ENCODE measurements at regions not wholly inside any gene's neighbourhood (a gene's known extent, or its start where the extent isn't known, plus 50 kb on each side); places are given as distances from the start of the nearest gene placed in this dataset.

- Mint-ChIP-seq H3K27ac (no peak overlapping the region), H3K36me3 (no peaks in the 10 kb centered on the region), H3K27me3 (ENCODE audit: low read depth) (no peaks in the 10 kb centered on the region), H3K4me3 (no peak overlapping the region), H3K9me3 (no peaks in the 10 kb centered on the region), H3K4me1 (no peaks in the 10 kb centered on the region)
- CTCF ChIA-PET: no interaction called here
- no peak for ATAC-seq
- DNase-seq (ENCODE audit: low spot score): no peak
- POLR2A ChIA-PET: no interaction called here
- TF ChIP-seq ZNF425 (CRISPR knock-in tag; conservative IDR thresholded peaks at IDR 0.05) (no peak), ZNF232 (CRISPR knock-in tag; IDR thresholded peaks at IDR 0.05) (no peak), KAT7 (CRISPR knock-in tag; IDR thresholded peaks at IDR 0.05; ENCODE audit: borderline replicate concordance) (no peak), ZNF281 (CRISPR knock-in tag; IDR thresholded peaks at IDR 0.05) (no peak), ERG (CRISPR knock-in tag; IDR thresholded peaks at IDR 0.05) (no peak), ATF3 (CRISPR knock-in tag; conservative IDR thresholded peaks at IDR 0.05) (no peak), ZNF512 (CRISPR knock-in tag; IDR thresholded peaks at IDR 0.05; ENCODE audit: borderline replicate concordance) (no peak), ZNF532 (CRISPR knock-in tag; IDR thresholded peaks at IDR 0.05; ENCODE audit: borderline replicate concordance) (no peak), FOXP4 (CRISPR knock-in tag; IDR thresholded peaks at IDR 0.05) (no peak), ATF2 (CRISPR knock-in tag; IDR thresholded peaks at IDR 0.05; ENCODE audit: borderline replicate concordance, low read depth) (no peak), STAT6 (CRISPR knock-in tag; conservative IDR thresholded peaks at IDR 0.05; ENCODE audit: low read depth) (no peak), PREB (CRISPR knock-in tag; IDR thresholded peaks at IDR 0.05; ENCODE audit: borderline replicate concordance) (no peak), OVOL2 (CRISPR knock-in tag; IDR thresholded peaks at IDR 0.05; ENCODE audit: borderline replicate concordance) (no peak), ZNF396 (CRISPR knock-in tag; IDR thresholded peaks at IDR 0.05; ENCODE audit: borderline replicate concordance) (no peak), MLX (CRISPR knock-in tag; IDR thresholded peaks at IDR 0.05) (no peak)
Measured at GRCh38 chr14:58738876-58739275, 101.1 kb downstream of the DACT1 start.
